Right lobe of liver (tissue), 4 donors: ENCODE measurements at regions not wholly inside any gene's neighbourhood (a gene's known extent, or its start where the extent isn't known, plus 50 kb on each side); places are given as distances from the start of the nearest gene placed in this dataset.

Experiments used
- CTCF ChIP-seq, 4 donors: fragments of 200-600 bp in 3 of 4; fragments of 450-650 bp in 1 of 4; IDR thresholded peaks; one replicate each; pipeline versions ENCODE4 v1.5.1 to v1.8.0; 2016 to 2022; ENCODE audit warnings: antibody characterized with exemption in 4 of 4, mild to moderate bottlenecking in 2 of 4
- POLR2A ChIP-seq: fragments of 450-650 bp; IDR thresholded peaks from one replicate; pipeline ENCODE4 v1.6.1; 2017; ENCODE audit warnings: antibody characterized with exemption, mild to moderate bottlenecking
- donor health status: DM: no; HTN: no; CAD: no.
- donor health status: DM: no; HTN: no; CAD: no.
- donor health status: DM: no; HTN: yes; CAD: no.

GRCh38 chr11:129543515-129544290 is 168.1 kb downstream of the BARX2 start:
- TF ChIP-seq CTCF (IDR thresholded peaks at IDR 0.05) (no peak), POLR2A (no peak)
